K562 (cell line): ENCODE measurements at regions not wholly inside any gene's neighbourhood (a gene's known extent, or its start where the extent isn't known, plus 50 kb on each side); places are given as distances from the start of the nearest gene placed in this dataset.

Experiments
- ATAC-seq: fragments of 200-7000 bp; cut with Tn5 transposase; 3 replicates; pipeline ENCODE4 v1.9.1; 2020; ENCODE audit warnings: moderate library complexity
- BruUV-seq: library from RNA; stranded (reverse); fragments of 400-500 nt; replicated peaks from 2 replicates; lab custom pipeline; 2021; lab: Mats Ljungman, UMichigan
- CTCF ChIA-PET: fragments of 300-600 bp; formaldehyde crosslinking; extraction: SDS; loops from one replicate; lab custom pipeline; 2021; ENCODE audit warnings: low intra/inter-chr PET ratio; lab: Yijun Ruan, JAX
- POLR2A ChIA-PET: fragments of 300-600, 350-650 bp; sonication (Branson Sonifier 250); formaldehyde crosslinking; extraction: SDS; loops from one replicate; lab custom pipeline; 2021; ENCODE audit warnings: antibody characterized with exemption, inconsistent platforms; lab: Yijun Ruan, JAX
- DNase-seq, 4 experiments: peaks; one replicate each; pipeline versions ENCODE4 v3.0.0 to v3.0.0-alpha.2; 2011 to 2018; ENCODE audit warnings: low spot score in 3 of 4, mixed read lengths in 3 of 4; ENCODE audit errors: extremely low read depth in 1 of 4
- FAIRE-seq: peaks from 2 replicates; lab custom pipeline; 2011; peaks lifted over from hg19 to GRCh38; lab: Jason Lieb, UNC
- H2AFZ ChIP-seq: 2 replicates; pipeline ENCODE4 v1.6.0; 2011; ENCODE audit warnings: low read depth, low read length, control low read depth, inconsistent platforms
- H3K27ac ChIP-seq: fragments of 200-600 bp; 3 replicates; pipeline ENCODE4 v1.8.0; 2011; ENCODE audit warnings: low read depth, mild to moderate bottlenecking, control low read depth, inconsistent platforms, low read length, moderate library complexity, mixed read lengths; ENCODE audit errors: extremely low read depth
- H3K27me3 ChIP-seq, 2 experiments: fragments of 300-600 bp in 1 of 2; 2 replicates in 1 of 2; 3 replicates in 1 of 2; pipeline versions ENCODE4 v1.6.0 to v1.8.0; 2011; ENCODE audit warnings: inconsistent platforms in 2 of 2, low read length in 2 of 2, mild to moderate bottlenecking in 1 of 2, mixed read lengths in 1 of 2, moderate library complexity in 1 of 2; ENCODE audit not compliant: control insufficient read depth in 2 of 2, insufficient read depth in 2 of 2
- H3K36me3 ChIP-seq: fragments of 300-600 bp; 3 replicates; pipeline ENCODE4 v1.8.0; 2011; ENCODE audit warnings: mild to moderate bottlenecking, low read length, inconsistent platforms; ENCODE audit not compliant: control insufficient read depth, insufficient read depth
- H3K4me1 ChIP-seq, 2 experiments: fragments of 200-600 bp in 1 of 2; replicated peaks in 1 of 2; 2 replicates in 1 of 2; 3 replicates in 1 of 2; pipeline versions ENCODE4 v1.5.1 to v1.8.0; 2011; ENCODE audit warnings: inconsistent platforms in 2 of 2, low read length in 2 of 2, mild to moderate bottlenecking in 1 of 2, mixed read lengths in 1 of 2, moderate library complexity in 1 of 2; ENCODE audit not compliant: control insufficient read depth in 2 of 2, insufficient read depth in 2 of 2
- H3K4me2 ChIP-seq: 2 replicates; pipeline ENCODE4 v1.6.1; 2011; ENCODE audit warnings: low read length, control low read depth, inconsistent platforms, mixed read lengths; ENCODE audit not compliant: insufficient read depth
- H3K4me3 ChIP-seq: fragments of 200-600 bp; sonication (generic), shearing (Covaris generic); 2 replicates; pipeline ENCODE4 v1.5.1; 2016; ENCODE audit warnings: control low read depth, inconsistent platforms
- H3K79me2 ChIP-seq: fragments of 200-600 bp; 3 replicates; pipeline ENCODE4 v1.8.0; 2011; ENCODE audit warnings: low read length, inconsistent platforms; ENCODE audit not compliant: control insufficient read depth, insufficient read depth
- H3K9ac ChIP-seq, 2 experiments: 2 replicates each; pipeline versions ENCODE4 v1.6.0 to v1.6.1; 2011; ENCODE audit warnings: low read depth in 2 of 2, low read length in 2 of 2, control low read depth in 1 of 2, inconsistent platforms in 1 of 2, mild to moderate bottlenecking in 1 of 2, mixed read lengths in 1 of 2; ENCODE audit not compliant: insufficient read depth in 1 of 2
- H3K9me1 ChIP-seq: one replicate; pipeline ENCODE4 v1.6.0; 2011; ENCODE audit warnings: inconsistent platforms, mild to moderate bottlenecking, low read length, moderate library complexity; ENCODE audit not compliant: control insufficient read depth, insufficient read depth
- H3K9me3 ChIP-seq: replicated peaks from 2 replicates; pipeline ENCODE4 v1.5.1; 2011; ENCODE audit warnings: low read depth, low read length, inconsistent platforms; ENCODE audit not compliant: control insufficient read depth, insufficient read depth
- H4K20me1 ChIP-seq: replicated peaks from 2 replicates; pipeline ENCODE4 v1.6.1; 2011; ENCODE audit warnings: low read length, inconsistent platforms, mixed read lengths; ENCODE audit not compliant: control insufficient read depth, insufficient read depth
- ETV5 ChIP-seq: sonication (generic); formaldehyde crosslinking; IDR thresholded peaks from 2 replicates; pipeline ENCODE4 v1.4.0; 2020; ENCODE audit warnings: low read depth, mild to moderate bottlenecking, missing genetic modification reagents
- GATAD2B ChIP-seq: fragments of 450-650 bp; IDR thresholded peaks from 2 replicates; pipeline ENCODE4 v1.6.1; 2017; ENCODE audit warnings: mild to moderate bottlenecking, borderline replicate concordance
- MCM2 ChIP-seq: fragments of 450-650 bp; IDR thresholded peaks from 2 replicates; pipeline ENCODE4 v1.6.1; 2017; ENCODE audit warnings: low read depth, mild to moderate bottlenecking
- NR3C1 ChIP-seq: sonication (generic); formaldehyde crosslinking; IDR thresholded peaks from 2 replicates; pipeline ENCODE4 v1.8.1; 2022; ENCODE audit warnings: missing genetic modification reagents
- PHB2 ChIP-seq: fragments of 450-650 bp; IDR thresholded peaks from 2 replicates; pipeline ENCODE4 v1.6.1; 2017; ENCODE audit warnings: low read depth
- POLR2AphosphoS2 ChIP-seq: IDR thresholded peaks from 2 replicates; pipeline ENCODE4 v1.6.1; 2012; ENCODE audit warnings: low read length, improper control_type of control experiment
- PRDM10 ChIP-seq: fragments of 450-650 bp; IDR thresholded peaks from 2 replicates; pipeline ENCODE4 v1.6.1; 2018; ENCODE audit not compliant: partially characterized antibody
- SNIP1 ChIP-seq: fragments of 450-650 bp; IDR thresholded peaks from 2 replicates; pipeline ENCODE4 v1.7.1; 2017; ENCODE audit warnings: low read depth, mild to moderate bottlenecking
- TCFL5 ChIP-seq: fragments of 250-450 bp; sonication (Bioruptor Pico); conservative IDR thresholded peaks from 2 replicates; pipeline ENCODE4 v1.6.1; 2021; ENCODE audit warnings: mild to moderate bottlenecking, moderate library complexity, matching md5 sums
- TEAD4 ChIP-seq, 2 experiments: sonication (generic) in 1 of 2; formaldehyde crosslinking in 1 of 2; IDR thresholded peaks; 2 replicates each; pipeline versions ENCODE4 v1.6.1 to v1.8.0; 2012 to 2022; ENCODE audit warnings: borderline replicate concordance in 1 of 2, inconsistent platforms in 1 of 2, low read length in 1 of 2, mild to moderate bottlenecking in 1 of 2, missing genetic modification reagents in 1 of 2
- ZFP36 ChIP-seq: fragments of 150-350 bp; IDR thresholded peaks from 2 replicates; pipeline ENCODE4 v1.6.1; 2018; ENCODE audit warnings: low read length, low read depth; ENCODE audit not compliant: partially characterized antibody
- ZFPM2 ChIP-seq: fragments of 250-450 bp; sonication (Bioruptor Pico); IDR thresholded peaks from 2 replicates; pipeline ENCODE4 v1.5.1; 2022; ENCODE audit warnings: mild to moderate bottlenecking
- ZNF23 ChIP-seq: fragments of 250-450 bp; sonication (Bioruptor Pico); IDR thresholded peaks from 2 replicates; pipeline ENCODE4 v1.4.0; 2020; ENCODE audit warnings: mild to moderate bottlenecking
- whole genome bisulfite sequencing: fragments of 100-300 bp; shearing (Covaris generic); methylation state at CpG from one replicate; pipeline ENCODE4 v1.1.6; 2016; ENCODE audit warnings: low coverage, mixed read lengths; ENCODE audit not compliant: insufficient coverage; ENCODE audit errors: missing lambda C conversion rate; 5-methylcytosine and 5-hydroxymethylcytosine counted together
- in situ Hi-C: fragments of 300-500 bp; cut with MboI; formaldehyde crosslinking; loops from 4 replicates; pipeline ENCODE4 v1.15.0; 2018; ENCODE audit warnings: inconsistent platforms, mixed read lengths
- intact Hi-C: fragments of 100-400 bp; cut with micrococcal nuclease; formaldehyde crosslinking; loops from 2 replicates; pipeline ENCODE4 v1.14.2; 2022
- TF ChIP-seq, protein P1 (sequence below): fragments of 250-450 bp; sonication (Bioruptor Pico); IDR thresholded peaks from 2 replicates; pipeline ENCODE4 v1.8.0; 2022; ENCODE audit warnings: inconsistent platforms
- TF ChIP-seq, protein P2 (sequence below): sonication (generic); formaldehyde crosslinking; IDR thresholded peaks from 2 replicates; pipeline ENCODE4 v1.8.0; 2022; ENCODE audit warnings: missing genetic modification reagents, mild to moderate bottlenecking, borderline replicate concordance

- TF ChIP-seq ZFPM2 (no peak), ETV5 (no peak), PHB2 (no peak), NR3C1 (CRISPR knock-in tag) (no peak), SNIP1 (no peak), MCM2 (no peak), POLR2AphosphoS2 (no peak), TCFL5 (no peak), TEAD4 (IDR thresholded peaks at IDR 0.05; ENCODE audit: low read length) (no peak), TEAD4 (CRISPR knock-in tag; IDR thresholded peaks at IDR 0.05; ENCODE audit: borderline replicate concordance) (no peak)
- TF ChIP-seq, protein P1, sequence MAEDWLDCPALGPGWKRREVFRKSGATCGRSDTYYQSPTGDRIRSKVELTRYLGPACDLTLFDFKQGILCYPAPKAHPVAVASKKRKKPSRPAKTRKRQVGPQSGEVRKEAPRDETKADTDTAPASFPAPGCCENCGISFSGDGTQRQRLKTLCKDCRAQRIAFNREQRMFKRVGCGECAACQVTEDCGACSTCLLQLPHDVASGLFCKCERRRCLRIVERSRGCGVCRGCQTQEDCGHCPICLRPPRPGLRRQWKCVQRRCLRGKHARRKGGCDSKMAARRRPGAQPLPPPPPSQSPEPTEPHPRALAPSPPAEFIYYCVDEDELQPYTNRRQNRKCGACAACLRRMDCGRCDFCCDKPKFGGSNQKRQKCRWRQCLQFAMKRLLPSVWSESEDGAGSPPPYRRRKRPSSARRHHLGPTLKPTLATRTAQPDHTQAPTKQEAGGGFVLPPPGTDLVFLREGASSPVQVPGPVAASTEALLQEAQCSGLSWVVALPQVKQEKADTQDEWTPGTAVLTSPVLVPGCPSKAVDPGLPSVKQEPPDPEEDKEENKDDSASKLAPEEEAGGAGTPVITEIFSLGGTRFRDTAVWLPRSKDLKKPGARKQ (CRISPR knock-in tag): no peak
Measured at GRCh38 chr1:25105836-25106235, 126.5 kb downstream of the SYF2 start (continued).

DNA sequence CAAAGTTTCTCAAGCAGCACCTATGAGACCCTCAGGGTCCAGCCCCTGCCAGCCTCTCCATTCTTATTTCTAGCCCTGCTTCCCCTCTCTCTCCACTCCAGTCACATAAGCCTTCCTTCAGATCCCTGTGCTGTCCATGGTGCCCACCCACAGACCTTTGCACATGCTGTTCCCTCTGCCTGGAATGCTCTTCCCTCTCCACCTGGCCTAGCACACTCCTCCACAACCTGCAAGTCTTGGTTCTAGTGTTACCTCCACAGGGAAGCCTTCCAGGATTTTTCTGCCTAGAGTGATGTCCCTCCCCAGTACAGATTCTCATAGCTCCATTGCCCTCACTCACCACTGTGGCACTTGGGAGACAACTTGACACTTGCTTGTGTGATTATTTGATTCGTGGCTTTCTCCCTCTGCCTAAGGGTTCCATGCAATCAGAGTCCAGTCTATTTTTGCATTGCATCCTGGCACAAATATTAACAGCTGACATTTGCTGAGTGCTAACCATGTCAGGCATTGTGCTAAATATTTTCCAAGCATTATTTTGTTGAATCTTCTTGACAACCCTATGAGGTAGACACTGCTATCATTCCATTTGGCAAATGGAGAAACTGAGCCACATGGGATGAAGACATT lies 127.3 kb downstream of the SYF2 start:
- Histone ChIP-seq H3K36me3 (no peaks in the 10 kb centered on the region), H3K27me3 (peaks cover 0 to 26% of the 10 kb centered on the region in 2 experiments; a peak in 3 of 5 replicates), H4K20me1 (no peaks in the 10 kb centered on the region), H2AFZ (no peak overlapping the region), H3K9me3 (peaks cover 7% of the 10 kb centered on the region), H3K27ac (no peak overlapping the region), H3K4me3 (no peak overlapping the region), H3K9me1 (no peaks in the 10 kb centered on the region), H3K4me1 (peaks cover 0 to 5% of the 10 kb centered on the region in 2 experiments; a peak in 1 of 5 replicates), H3K4me2 (no peak overlapping the region), H3K9ac (no peak overlapping the region), H3K79me2 (no peaks in the 10 kb centered on the region)
- ATAC-seq (no peak), FAIRE-seq (no peak), DNase-seq (no peak)
- in situ Hi-C loops (loop anchor here (5.0 kb wide), 2 partner anchors 173 to 258 kb away; partner anchors contain the start of gene RUNX3), intact Hi-C loops (loop anchor here (5.0 kb wide), 1 partner anchor 102 kb away; no protein-coding TSS in a partner anchor)
- BruUV-seq: no TSS peak
- WGBS: 0% methylated on average over 1 of the region's 1 CpG
- ChIA-PET POLR2A (no interaction called here), CTCF (no interaction called here)
- TF ChIP-seq, protein P2, sequence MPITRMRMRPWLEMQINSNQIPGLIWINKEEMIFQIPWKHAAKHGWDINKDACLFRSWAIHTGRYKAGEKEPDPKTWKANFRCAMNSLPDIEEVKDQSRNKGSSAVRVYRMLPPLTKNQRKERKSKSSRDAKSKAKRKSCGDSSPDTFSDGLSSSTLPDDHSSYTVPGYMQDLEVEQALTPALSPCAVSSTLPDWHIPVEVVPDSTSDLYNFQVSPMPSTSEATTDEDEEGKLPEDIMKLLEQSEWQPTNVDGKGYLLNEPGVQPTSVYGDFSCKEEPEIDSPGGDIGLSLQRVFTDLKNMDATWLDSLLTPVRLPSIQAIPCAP (CRISPR knock-in tag): no peak
- no peak for TF ChIP-seq PRDM10
- peak; percentile 75 for TF ChIP-seq ZFP36
- no peak for TF ChIP-seq ZNF23 (CRISPR knock-in tag)
- no peak for TF ChIP-seq GATAD2B
